NOMO-1 treated with dmso at 0.1 percent for 144 hours (cell line): ENCODE measurements at regions not wholly inside any gene's neighbourhood (a gene's known extent, or its start where the extent isn't known, plus 50 kb on each side); places are given as distances from the start of the nearest gene placed in this dataset.
A peak's percentile ranks its signal among the peaks of the same experiment; 100 is the strongest.
"Not testable (repeated sequence)": the region's sequence is repeated elsewhere in the genome, so short reads cannot be mapped to it uniquely, and the experiment has no call there.

Source experiments
- DNase-seq: peaks from one replicate; lab custom pipeline; 2025; ENCODE audit not compliant: unreplicated experiment; lab: John Stamatoyannopoulos, UW

- DNase-seq: not testable (repeated sequence)
Observed at GRCh38 chr22:48497743-48498520, 1329.7 kb downstream of the BRD1 start.

- DNase-seq: no peak
Observed at GRCh38 chr22:48496987-48497650, 1330.6 kb downstream of the BRD1 start.

DNA sequence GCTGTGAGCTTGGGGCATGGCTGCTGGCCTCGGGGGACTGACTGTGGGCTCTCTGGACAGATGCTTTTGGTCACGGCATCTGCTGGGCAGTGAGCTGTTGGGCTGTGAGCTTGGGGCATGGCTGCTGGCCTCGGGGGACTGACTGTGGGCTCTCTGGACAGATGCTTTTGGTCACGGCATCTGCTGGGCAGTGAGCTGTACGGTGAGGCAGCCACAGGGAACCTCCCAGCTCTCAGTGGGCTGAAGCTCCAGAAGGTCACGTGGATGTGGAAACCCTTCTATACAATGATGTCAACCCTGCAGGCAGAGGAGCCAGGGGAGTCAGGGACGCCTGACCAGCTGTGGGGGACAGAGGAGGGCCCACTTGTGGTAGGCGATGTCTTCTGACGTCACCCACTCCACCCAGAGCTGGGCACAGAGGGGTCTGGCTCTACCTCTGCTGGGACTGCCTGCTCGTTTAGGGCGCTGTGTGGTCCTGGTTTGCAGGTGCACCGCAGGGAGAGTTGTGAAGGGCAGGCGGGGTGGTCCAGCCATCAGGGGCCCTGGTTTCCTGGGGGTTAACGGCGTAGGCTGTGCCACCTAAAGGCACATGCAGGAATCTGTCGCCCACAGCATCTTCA lies 1331.3 kb downstream of the BRD1 start:
- DNase-seq: no peak

GRCh38 chr22:48495751-48496080 lies 1332.0 kb downstream of the BRD1 start:
- no peak for DNase-seq

GRCh38 chr22:48494968-48495750 lies 1332.5 kb downstream of the BRD1 start:
- DNase-seq: no peak

- DNase-seq: no peak
Observed at GRCh38 chr22:48494256-48494967, 1333.3 kb downstream of the BRD1 start.

- DNase-seq: no peak
Observed at GRCh38 chr22:48493733-48494132, 1333.9 kb downstream of the BRD1 start.

DNA sequence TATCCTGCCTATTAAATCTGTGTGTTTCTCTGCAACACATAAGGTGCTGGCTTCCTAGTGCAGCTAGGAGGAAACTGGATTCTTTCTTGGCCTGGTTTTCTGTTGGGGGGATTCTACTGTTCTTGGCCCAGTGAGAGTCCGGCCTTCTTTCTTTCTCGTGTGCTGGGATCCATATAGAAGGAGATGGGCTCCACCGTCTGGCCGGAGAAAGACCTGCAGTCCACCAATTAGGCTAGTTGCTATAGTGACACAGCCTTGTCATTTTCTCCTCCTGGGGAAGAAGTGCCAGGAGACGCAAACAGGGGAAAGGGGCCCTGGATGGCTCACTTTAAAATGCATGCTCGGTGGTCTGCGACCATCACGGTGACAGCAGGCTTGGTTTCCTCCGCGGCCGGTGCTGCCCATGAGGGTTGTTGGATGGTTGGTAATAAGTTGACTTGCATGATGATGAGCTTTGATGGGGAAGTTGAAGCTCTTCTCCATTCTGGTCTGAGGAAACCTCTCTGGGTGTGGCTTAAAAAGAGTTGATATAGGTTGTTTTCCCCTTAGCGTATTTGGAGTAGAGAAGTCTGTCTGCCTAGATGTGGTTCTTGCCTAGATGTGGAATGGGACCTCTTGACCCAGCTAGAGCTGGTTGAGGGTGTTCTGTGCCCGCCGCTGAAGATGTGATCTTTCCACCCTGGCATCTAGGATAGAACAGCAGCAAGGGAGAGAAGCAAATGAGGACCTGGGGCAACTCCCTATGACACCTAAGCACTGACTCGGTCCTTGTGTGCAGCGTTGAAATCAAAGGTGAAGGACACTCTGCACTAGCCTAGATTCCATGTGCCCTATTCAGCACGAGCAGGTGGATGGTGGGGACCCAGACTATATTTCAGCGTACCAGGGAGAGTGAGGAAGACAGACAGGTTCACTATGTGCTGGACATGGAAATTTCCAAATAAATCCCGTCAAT lies 1335.0 kb downstream of the BRD1 start:
- peak; percentile 30 for DNase-seq

- DNase-seq: no peak
Observed at GRCh38 chr22:48491451-48491941, 1336.2 kb downstream of the BRD1 start.

- no peak for DNase-seq
Observed at GRCh38 chr22:48490500-48491411, 1336.9 kb downstream of the BRD1 start.

DNA sequence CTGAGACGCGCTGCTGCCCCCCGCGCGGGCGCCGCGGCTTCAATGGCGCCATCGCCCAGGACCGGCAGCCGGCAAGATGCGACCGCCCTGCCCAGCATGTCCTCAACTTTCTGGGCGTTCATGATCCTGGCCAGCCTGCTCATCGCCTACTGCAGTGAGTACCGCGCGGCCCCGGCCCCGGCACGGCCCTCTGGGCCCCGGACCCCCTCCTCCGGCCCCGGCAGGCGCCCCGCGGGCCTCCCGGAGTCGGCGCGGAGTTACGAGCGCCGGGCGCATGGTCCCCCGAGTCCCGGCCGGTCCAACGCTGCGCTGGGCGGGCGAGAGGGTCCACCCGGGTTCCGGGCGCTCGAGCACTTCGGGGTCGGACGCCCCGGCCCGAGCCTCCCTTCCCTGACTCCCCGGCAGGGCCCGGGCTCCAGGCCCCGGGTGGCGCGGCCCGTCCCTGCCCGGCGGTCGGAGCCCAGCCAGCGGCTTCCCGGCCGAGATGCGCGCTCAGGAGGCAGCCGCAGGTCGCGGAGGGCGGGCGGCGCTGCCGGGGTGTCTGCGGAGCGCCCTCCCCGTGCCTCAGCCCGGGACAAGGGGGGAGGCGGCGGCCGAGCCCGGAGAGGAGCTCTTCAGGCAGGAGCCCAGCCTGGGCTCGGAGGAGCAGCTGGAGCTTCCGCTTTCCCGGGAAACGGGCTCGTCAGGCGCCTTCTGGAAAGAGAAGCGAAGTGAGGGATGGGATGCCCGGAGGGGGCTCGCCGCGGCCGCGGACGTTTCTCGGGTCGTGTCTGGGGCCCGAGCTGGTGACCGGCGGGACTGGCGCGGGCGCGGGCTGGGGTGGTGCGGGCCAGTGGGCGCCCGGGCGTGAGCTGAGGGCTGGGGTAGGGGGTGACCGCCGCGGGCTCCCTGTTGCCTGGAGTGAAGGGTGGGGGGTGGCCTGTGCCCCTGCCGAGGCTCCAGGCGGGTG lies 1337.8 kb downstream of the BRD1 start:
- DNase-seq: no peak

GRCh38 chr22:48488611-48489511 lies 1338.8 kb downstream of the BRD1 start:
- no peak for DNase-seq

GRCh38 chr22:48488149-48488551 lies 1339.5 kb downstream of the BRD1 start:
- no peak for DNase-seq

DNA sequence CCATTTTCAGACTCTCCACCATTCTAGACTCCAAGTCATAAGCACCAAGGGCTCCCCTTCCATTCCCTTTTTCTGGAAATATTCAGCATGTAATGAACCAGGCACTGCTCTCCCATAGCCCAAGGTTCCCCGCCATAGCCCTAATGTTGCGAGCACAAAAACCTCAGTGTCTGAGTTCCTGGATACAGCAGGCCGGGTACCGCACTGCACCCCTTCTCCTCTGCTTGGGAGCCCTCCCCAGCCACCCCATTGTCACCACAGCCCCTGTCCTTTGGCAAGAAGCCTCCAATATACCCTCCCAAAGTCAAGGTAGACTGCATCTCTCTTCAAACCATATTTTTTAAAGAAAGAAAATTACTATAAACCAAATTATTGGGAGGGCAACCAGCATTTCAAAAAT lies 1341.1 kb downstream of the BRD1 start:
- DNase-seq: no peak

DNA sequence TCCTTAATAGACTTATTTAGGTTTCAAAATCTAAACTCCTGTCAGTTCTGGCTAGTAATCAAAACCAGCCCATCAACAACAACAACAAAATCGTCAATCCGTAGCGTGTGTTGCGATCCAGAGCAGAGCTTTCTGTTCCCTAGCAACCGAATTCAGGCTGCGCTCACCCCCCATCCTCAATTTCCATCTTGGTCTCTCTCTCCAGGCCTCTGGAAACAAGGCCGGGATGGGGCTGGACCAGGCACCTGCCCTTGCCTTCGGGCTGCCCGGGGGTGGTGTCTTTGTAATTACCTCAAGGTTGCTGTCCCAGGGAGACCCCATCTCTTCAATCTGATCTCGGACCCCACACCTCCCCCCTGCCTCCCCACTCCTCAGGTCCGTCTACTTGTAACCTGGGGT lies 1341.5 kb downstream of the BRD1 start:
- DNase-seq: no peak
